ENCODE measurements at regions not wholly inside any gene's neighbourhood (a gene's known extent, or its start where the extent isn't known, plus 50 kb on each side); places are given as distances from the start of the nearest gene placed in this dataset.

GRCh38 chr3:178152031-178152806 lies 384.0 kb upstream of the KCNMB2 start:
- FAIRE-seq (no peak), DNase-seq (ENCODE audit: insufficient read length) (no peak)
- TF ChIP-seq POLR2A (IDR thresholded peaks at IDR 0.05; ENCODE audit: low read depth, low read length) (no peak), POLR2AphosphoS5 (IDR thresholded peaks at IDR 0.05; ENCODE audit: low read depth, low read length) (no peak), TAF1 (IDR thresholded peaks at IDR 0.05; ENCODE audit: borderline replicate concordance, low read depth, low read length) (no peak)

- FAIRE-seq, result no peak
- TF ChIP-seq POLR2A (IDR thresholded peaks at IDR 0.05; ENCODE audit: low read depth, low read length), result no peak
- DNase-seq (ENCODE audit: insufficient read length), result no peak
Measured at GRCh38 chr3:178152988-178153387, 383.2 kb upstream of the KCNMB2 start.

GRCh38 chr3:178155521-178155920 lies 380.7 kb upstream of the KCNMB2 start:
- TF ChIP-seq POLR2AphosphoS5 (IDR thresholded peaks at IDR 0.05; ENCODE audit: low read depth, low read length), result no peak
- DNase-seq (ENCODE audit: insufficient read length) (no peak), FAIRE-seq (no peak)

- FAIRE-seq, result no peak
- TF ChIP-seq TAF1 (IDR thresholded peaks at IDR 0.05; ENCODE audit: borderline replicate concordance, low read depth, low read length) (no peak), POLR2AphosphoS5 (IDR thresholded peaks at IDR 0.05; ENCODE audit: low read depth, low read length) (no peak), POLR2A (IDR thresholded peaks at IDR 0.05; ENCODE audit: low read depth, low read length) (no peak)
Measured at GRCh38 chr3:178156301-178156700, 379.9 kb upstream of the KCNMB2 start.

GRCh38 chr3:178159691-178160220 lies 376.5 kb upstream of the KCNMB2 start:
- no peak for TF ChIP-seq POLR2AphosphoS5 (IDR thresholded peaks at IDR 0.05; ENCODE audit: low read depth, low read length)
- DNase-seq (ENCODE audit: insufficient read length), result no peak
- FAIRE-seq, result no peak

More at GRCh38 chr3:178156301-178156700, 379.9 kb upstream of the KCNMB2 start:
- no peak for DNase-seq (ENCODE audit: insufficient read length)

GRCh38 chr3:178169421-178169820 lies 366.8 kb upstream of the KCNMB2 start:
- DNase-seq (ENCODE audit: insufficient read length), result no peak
- no peak for TF ChIP-seq TAF1 (IDR thresholded peaks at IDR 0.05; ENCODE audit: borderline replicate concordance, low read depth, low read length)
- TF ChIP-seq POLR2AphosphoS5 (IDR thresholded peaks at IDR 0.05; ENCODE audit: low read depth, low read length), result no peak
- no peak for FAIRE-seq

- TF ChIP-seq POLR2AphosphoS5 (IDR thresholded peaks at IDR 0.05; ENCODE audit: low read depth, low read length), result no peak
- no peak for TF ChIP-seq POLR2A (IDR thresholded peaks at IDR 0.05; ENCODE audit: low read depth, low read length)
- no peak for TF ChIP-seq TAF1 (IDR thresholded peaks at IDR 0.05; ENCODE audit: borderline replicate concordance, low read depth, low read length)
- FAIRE-seq (no peak), DNase-seq (ENCODE audit: insufficient read length) (no peak)
Measured at GRCh38 chr3:178170698-178171535, 365.3 kb upstream of the KCNMB2 start.

GRCh38 chr3:178172121-178172520 lies 364.1 kb upstream of the KCNMB2 start:
- no peak for FAIRE-seq

GRCh38 chr3:178174201-178174915 lies 361.9 kb upstream of the KCNMB2 start:
- TF ChIP-seq POLR2A (IDR thresholded peaks at IDR 0.05; ENCODE audit: low read depth, low read length) (no peak), POLR2AphosphoS5 (IDR thresholded peaks at IDR 0.05; ENCODE audit: low read depth, low read length) (no peak), TAF1 (IDR thresholded peaks at IDR 0.05; ENCODE audit: borderline replicate concordance, low read depth, low read length) (no peak)
- FAIRE-seq (no peak), DNase-seq (ENCODE audit: insufficient read length) (no peak)

More at GRCh38 chr3:178172121-178172520, 364.1 kb upstream of the KCNMB2 start:
- DNase-seq (ENCODE audit: insufficient read length), result no peak
- no peak for TF ChIP-seq POLR2AphosphoS5 (IDR thresholded peaks at IDR 0.05; ENCODE audit: low read depth, low read length)

- TF ChIP-seq TAF1 (IDR thresholded peaks at IDR 0.05; ENCODE audit: borderline replicate concordance, low read depth, low read length), result no peak
- no peak for TF ChIP-seq POLR2AphosphoS5 (IDR thresholded peaks at IDR 0.05; ENCODE audit: low read depth, low read length)
- no peak for TF ChIP-seq POLR2A (IDR thresholded peaks at IDR 0.05; ENCODE audit: low read depth, low read length)
- DNase-seq (ENCODE audit: insufficient read length) (no peak), FAIRE-seq (no peak)
Measured at GRCh38 chr3:178181088-178181487, 355.1 kb upstream of the KCNMB2 start.

- DNase-seq (ENCODE audit: insufficient read length), result no peak
- no peak for TF ChIP-seq POLR2AphosphoS5 (IDR thresholded peaks at IDR 0.05; ENCODE audit: low read depth, low read length)
- TF ChIP-seq POLR2A (IDR thresholded peaks at IDR 0.05; ENCODE audit: low read depth, low read length), result no peak
- no peak for TF ChIP-seq TAF1 (IDR thresholded peaks at IDR 0.05; ENCODE audit: borderline replicate concordance, low read depth, low read length)
- no peak for FAIRE-seq
Measured at GRCh38 chr3:178181784-178182183, 354.5 kb upstream of the KCNMB2 start.
